GM10248 (cell line): ENCODE measurements at regions not wholly inside any gene's neighbourhood (a gene's known extent, or its start where the extent isn't known, plus 50 kb on each side); places are given as distances from the start of the nearest gene placed in this dataset.

Experiments used
- CTCF ChIA-PET: fragments of 300-600 bp; sonication (Branson Sonifier 250); formaldehyde crosslinking; extraction: SDS; loops from one replicate; lab custom pipeline; 2021; ENCODE audit warnings: antibody characterized with exemption; lab: Yijun Ruan, JAX
- POLR2A ChIA-PET: fragments of 350-650 bp; sonication (Branson Sonifier 250); formaldehyde crosslinking; extraction: SDS; loops from one replicate; lab custom pipeline; 2020; ENCODE audit warnings: antibody characterized with exemption; lab: Yijun Ruan, JAX
- DNase-seq: peaks from one replicate; pipeline ENCODE4 v3.0.0; 2012; ENCODE audit errors: extremely low spot score
- CTCF ChIP-seq: IDR thresholded peaks from 2 replicates; pipeline ENCODE4 v1.5.1; 2012; ENCODE audit warnings: mild to moderate bottlenecking, low read depth; ENCODE audit errors: extremely low read depth, missing control alignments, control extremely low read depth

DNA sequence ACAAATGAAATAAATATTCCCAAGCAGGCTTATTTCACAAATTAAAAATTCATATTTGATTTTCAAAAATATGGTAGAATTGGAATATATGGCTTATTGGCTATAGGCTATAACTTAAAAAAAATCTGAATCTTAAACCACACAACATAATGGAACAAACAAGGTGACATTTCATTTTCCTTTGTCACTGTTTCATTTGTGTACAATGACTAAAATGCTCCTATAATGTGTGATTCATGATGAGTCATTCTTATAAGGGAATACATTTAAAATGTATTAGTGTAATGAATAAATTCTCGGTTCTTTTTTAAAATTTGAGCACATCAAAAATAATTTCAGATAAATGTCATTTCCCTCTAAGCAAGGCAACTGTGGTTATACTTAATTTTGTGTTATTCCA lies 148.0 kb upstream of the ANK3 start:
- POLR2A ChIA-PET: no interaction called here
- no peak for DNase-seq
- CTCF ChIA-PET: no interaction called here
- TF ChIP-seq CTCF: no peak

GRCh38 chr10:60536529-60537114 lies 146.9 kb upstream of the ANK3 start:
- no peak for TF ChIP-seq CTCF
- no peak for DNase-seq
- POLR2A ChIA-PET: no interaction called here
- CTCF ChIA-PET: no interaction called here

DNA sequence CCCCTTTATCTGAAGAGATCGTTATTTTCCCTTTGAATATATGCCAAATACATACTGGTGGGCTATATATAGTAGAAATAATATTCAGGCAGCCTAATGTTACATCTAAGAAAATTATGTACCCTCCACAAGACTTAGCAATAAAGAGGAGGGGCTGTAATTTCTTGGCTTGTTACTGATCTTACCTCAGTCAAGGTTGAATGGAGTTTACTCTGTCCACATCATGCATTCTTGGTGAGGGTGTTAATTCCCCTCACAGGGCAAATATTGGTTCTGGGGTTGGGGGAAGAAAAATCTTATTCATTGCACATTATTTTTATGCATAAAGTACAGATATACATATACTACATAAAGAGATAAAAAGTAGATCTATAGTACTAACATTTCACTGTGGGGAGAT lies 145.8 kb upstream of the ANK3 start:
- no peak for DNase-seq
- ChIA-PET POLR2A (no interaction called here), CTCF (no interaction called here)
- TF ChIP-seq CTCF: no peak

GRCh38 chr10:60534761-60535389 lies 145.2 kb upstream of the ANK3 start:
- TF ChIP-seq CTCF: no peak
- CTCF ChIA-PET: no interaction called here
- POLR2A ChIA-PET: no interaction called here
- DNase-seq: no peak

DNA sequence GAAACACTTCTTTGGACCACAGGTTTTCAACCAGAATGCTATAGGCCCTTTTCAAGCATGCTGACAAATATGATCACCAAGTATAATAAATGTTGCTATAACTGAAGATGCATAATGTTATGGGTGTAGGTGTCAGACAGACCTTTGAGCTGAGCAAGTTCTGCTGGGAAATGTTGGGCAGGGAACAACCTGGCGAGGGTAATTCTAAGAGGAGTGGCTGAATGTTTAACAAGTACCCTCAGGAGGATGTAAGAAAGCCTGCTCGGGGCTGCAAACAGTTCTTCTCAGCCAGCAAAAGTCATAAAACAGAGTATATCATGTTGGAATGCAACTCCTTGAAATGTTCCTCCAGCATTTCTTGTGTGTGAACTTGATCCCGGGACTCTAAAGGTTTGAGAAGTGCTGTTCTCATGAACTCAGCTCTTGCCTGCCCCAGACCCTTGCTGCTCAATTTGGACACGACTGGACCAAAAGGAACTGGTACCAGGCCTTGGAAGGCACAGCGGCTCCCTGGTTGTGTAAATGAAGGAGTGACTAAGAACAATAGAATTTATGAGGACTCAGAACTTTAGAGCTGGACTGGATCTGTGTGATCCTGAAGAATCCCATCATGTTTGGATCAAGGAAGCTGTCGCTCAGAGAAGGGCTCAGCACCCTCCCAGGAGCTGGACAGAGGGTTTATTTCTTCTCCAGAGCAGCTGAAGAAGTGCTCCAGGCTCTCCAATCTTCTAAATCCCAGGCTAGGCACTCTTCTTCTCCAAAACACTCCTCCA lies 143.2 kb upstream of the ANK3 start:
- CTCF ChIA-PET: interaction anchor here (1.1 to 1.3 kb wide), 2 partner anchors 9 to 20 kb away, joined by 3 read pairs; no protein-coding TSS in a partner anchor
- no peak for TF ChIP-seq CTCF
- DNase-seq: no peak
- POLR2A ChIA-PET: no interaction called here

GRCh38 chr10:60531006-60531405 lies 141.3 kb upstream of the ANK3 start:
- DNase-seq: no peak
- POLR2A ChIA-PET: no interaction called here
- no peak for TF ChIP-seq CTCF
- CTCF ChIA-PET: interaction anchor here (0.8 kb wide), 1 partner anchor 10 kb away, joined by 6 read pairs; no protein-coding TSS in a partner anchor
